PFSK-1 (cell line): ENCODE measurements at regions not wholly inside any gene's neighbourhood (a gene's known extent, or its start where the extent isn't known, plus 50 kb on each side); places are given as distances from the start of the nearest gene placed in this dataset.

Experiments
- POLR2AphosphoS5 ChIP-seq: IDR thresholded peaks from 2 replicates; pipeline ENCODE4 v1.6.1; 2012; ENCODE audit warnings: low read depth, mild to moderate bottlenecking, control low read depth, low read length, moderate library complexity
- SIN3A ChIP-seq: IDR thresholded peaks from 2 replicates; pipeline ENCODE4 v1.6.1; 2012; ENCODE audit warnings: mild to moderate bottlenecking, low read length, moderate library complexity, borderline replicate concordance; ENCODE audit not compliant: insufficient read depth
- TF ChIP-seq, protein P1 (sequence below), 2 experiments: IDR thresholded peaks; 2 replicates each; pipeline versions ENCODE4 v1.6.1 to v1.8.0; 2011 to 2012; ENCODE audit warnings: low read depth in 2 of 2, low read length in 2 of 2, control low read depth in 1 of 2, inconsistent platforms in 1 of 2, mild to moderate bottlenecking in 1 of 2, moderate library complexity in 1 of 2; ENCODE audit not compliant: insufficient read depth in 1 of 2

GRCh38 chr6:137734005-137734874 lies 132.8 kb upstream of the TNFAIP3 start:
- TF ChIP-seq SIN3A = no peak
- TF ChIP-seq, protein P1, sequence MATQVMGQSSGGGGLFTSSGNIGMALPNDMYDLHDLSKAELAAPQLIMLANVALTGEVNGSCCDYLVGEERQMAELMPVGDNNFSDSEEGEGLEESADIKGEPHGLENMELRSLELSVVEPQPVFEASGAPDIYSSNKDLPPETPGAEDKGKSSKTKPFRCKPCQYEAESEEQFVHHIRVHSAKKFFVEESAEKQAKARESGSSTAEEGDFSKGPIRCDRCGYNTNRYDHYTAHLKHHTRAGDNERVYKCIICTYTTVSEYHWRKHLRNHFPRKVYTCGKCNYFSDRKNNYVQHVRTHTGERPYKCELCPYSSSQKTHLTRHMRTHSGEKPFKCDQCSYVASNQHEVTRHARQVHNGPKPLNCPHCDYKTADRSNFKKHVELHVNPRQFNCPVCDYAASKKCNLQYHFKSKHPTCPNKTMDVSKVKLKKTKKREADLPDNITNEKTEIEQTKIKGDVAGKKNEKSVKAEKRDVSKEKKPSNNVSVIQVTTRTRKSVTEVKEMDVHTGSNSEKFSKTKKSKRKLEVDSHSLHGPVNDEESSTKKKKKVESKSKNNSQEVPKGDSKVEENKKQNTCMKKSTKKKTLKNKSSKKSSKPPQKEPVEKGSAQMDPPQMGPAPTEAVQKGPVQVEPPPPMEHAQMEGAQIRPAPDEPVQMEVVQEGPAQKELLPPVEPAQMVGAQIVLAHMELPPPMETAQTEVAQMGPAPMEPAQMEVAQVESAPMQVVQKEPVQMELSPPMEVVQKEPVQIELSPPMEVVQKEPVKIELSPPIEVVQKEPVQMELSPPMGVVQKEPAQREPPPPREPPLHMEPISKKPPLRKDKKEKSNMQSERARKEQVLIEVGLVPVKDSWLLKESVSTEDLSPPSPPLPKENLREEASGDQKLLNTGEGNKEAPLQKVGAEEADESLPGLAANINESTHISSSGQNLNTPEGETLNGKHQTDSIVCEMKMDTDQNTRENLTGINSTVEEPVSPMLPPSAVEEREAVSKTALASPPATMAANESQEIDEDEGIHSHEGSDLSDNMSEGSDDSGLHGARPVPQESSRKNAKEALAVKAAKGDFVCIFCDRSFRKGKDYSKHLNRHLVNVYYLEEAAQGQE (IDR thresholded peaks at IDR 0.05; ENCODE audit: insufficient read depth in 1 of 2, low read depth in 2 of 2, low read length in 2 of 2) = no peak
- TF ChIP-seq POLR2AphosphoS5 = no peak
